ENCODE measurements at regions not wholly inside any gene's neighbourhood (a gene's known extent, or its start where the extent isn't known, plus 50 kb on each side); places are given as distances from the start of the nearest gene placed in this dataset.

DNA sequence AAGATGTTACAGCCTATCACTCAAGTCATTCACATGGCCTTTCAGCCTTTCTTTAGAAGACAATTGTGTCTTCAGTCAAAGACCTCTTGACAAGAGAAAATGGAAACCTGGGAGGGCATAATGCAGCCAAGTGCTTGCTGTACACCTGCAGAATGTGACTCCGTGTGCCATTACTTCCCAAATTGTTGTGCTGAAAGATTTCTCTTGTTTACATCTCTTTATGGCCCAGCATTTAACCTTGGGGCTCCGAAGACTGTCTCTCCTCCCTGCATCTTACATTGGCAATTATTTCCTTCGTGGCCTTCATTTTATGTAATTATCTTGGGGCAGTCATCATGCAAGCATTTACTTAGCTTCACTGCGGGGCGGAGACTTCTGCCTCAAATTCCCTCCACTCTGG lies 287.0 kb downstream of the TCF7L2 start:
- TF ChIP-seq, protein P1, sequence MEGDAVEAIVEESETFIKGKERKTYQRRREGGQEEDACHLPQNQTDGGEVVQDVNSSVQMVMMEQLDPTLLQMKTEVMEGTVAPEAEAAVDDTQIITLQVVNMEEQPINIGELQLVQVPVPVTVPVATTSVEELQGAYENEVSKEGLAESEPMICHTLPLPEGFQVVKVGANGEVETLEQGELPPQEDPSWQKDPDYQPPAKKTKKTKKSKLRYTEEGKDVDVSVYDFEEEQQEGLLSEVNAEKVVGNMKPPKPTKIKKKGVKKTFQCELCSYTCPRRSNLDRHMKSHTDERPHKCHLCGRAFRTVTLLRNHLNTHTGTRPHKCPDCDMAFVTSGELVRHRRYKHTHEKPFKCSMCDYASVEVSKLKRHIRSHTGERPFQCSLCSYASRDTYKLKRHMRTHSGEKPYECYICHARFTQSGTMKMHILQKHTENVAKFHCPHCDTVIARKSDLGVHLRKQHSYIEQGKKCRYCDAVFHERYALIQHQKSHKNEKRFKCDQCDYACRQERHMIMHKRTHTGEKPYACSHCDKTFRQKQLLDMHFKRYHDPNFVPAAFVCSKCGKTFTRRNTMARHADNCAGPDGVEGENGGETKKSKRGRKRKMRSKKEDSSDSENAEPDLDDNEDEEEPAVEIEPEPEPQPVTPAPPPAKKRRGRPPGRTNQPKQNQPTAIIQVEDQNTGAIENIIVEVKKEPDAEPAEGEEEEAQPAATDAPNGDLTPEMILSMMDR (IDR thresholded peaks at IDR 0.05): no peak
- no peak for TF ChIP-seq POLR2A (IDR thresholded peaks at IDR 0.05)

Data from body of pancreas (tissue), 4 donors.